Mesendoderm (in vitro differentiated cells): ENCODE measurements at regions not wholly inside any gene's neighbourhood (a gene's known extent, or its start where the extent isn't known, plus 50 kb on each side); places are given as distances from the start of the nearest gene placed in this dataset.
"Not testable (repeated sequence)": the region's sequence is repeated elsewhere in the genome, so short reads cannot be mapped to it uniquely, and the experiment has no call there.

Experiments used
- DNase-seq: peaks from one replicate; pipeline ENCODE4 v3.0.0; 2013
- H2AK5ac ChIP-seq: 2 replicates; pipeline ENCODE4 v1.6.1; 2013; ENCODE audit warnings: low read length, inconsistent platforms
- H2BK120ac ChIP-seq: 2 replicates; pipeline ENCODE4 v1.6.1; 2013; ENCODE audit warnings: low read depth, mild to moderate bottlenecking, low read length, moderate library complexity, mixed read lengths
- H2BK15ac ChIP-seq: replicated peaks from 2 replicates; pipeline ENCODE4 v1.6.1; 2013; ENCODE audit warnings: low read depth, mild to moderate bottlenecking, moderate library complexity
- H2BK5ac ChIP-seq: 2 replicates; pipeline ENCODE4 v1.6.1; 2013; ENCODE audit warnings: low read length, inconsistent platforms
- H3K18ac ChIP-seq: 2 replicates; pipeline ENCODE4 v1.6.1; 2013; ENCODE audit warnings: mild to moderate bottlenecking, low read length, mixed read lengths
- H3K23ac ChIP-seq: one replicate; pipeline ENCODE4 v1.6.1; 2013; ENCODE audit warnings: low read length
- H3K27ac ChIP-seq: 2 replicates; pipeline ENCODE4 v1.5.1; 2013; ENCODE audit warnings: low read depth, mild to moderate bottlenecking, inconsistent platforms, low read length, moderate library complexity
- H3K27me3 ChIP-seq: 2 replicates; pipeline ENCODE4 v1.6.1; 2013; ENCODE audit warnings: low read length, control low read depth, mild to moderate bottlenecking, inconsistent platforms; ENCODE audit not compliant: insufficient read depth, poor library complexity
- H3K36me3 ChIP-seq: 2 replicates; pipeline ENCODE4 v1.6.1; 2013; ENCODE audit warnings: low read length, inconsistent platforms; ENCODE audit not compliant: control insufficient read depth, insufficient read depth
- H3K4ac ChIP-seq: one replicate; pipeline ENCODE4 v1.6.1; 2013; ENCODE audit warnings: low read depth, mild to moderate bottlenecking, low read length, moderate library complexity
- H3K4me1 ChIP-seq: 2 replicates; pipeline ENCODE4 v1.6.1; 2013; ENCODE audit warnings: low read depth, low read length, inconsistent platforms; ENCODE audit not compliant: control insufficient read depth
- H3K4me2 ChIP-seq: 2 replicates; pipeline ENCODE4 v1.6.1; 2013; ENCODE audit warnings: low read length
- H3K4me3 ChIP-seq: 2 replicates; pipeline ENCODE4 v1.5.1; 2013; ENCODE audit warnings: mild to moderate bottlenecking, low read length
- H3K56ac ChIP-seq: one replicate; pipeline ENCODE4 v1.6.1; 2013; ENCODE audit warnings: low read length
- H3K79me1 ChIP-seq: 2 replicates; pipeline ENCODE4 v1.6.1; 2013; ENCODE audit warnings: low read length, inconsistent platforms
- H3K79me2 ChIP-seq: 2 replicates; pipeline ENCODE4 v1.6.1; 2013; ENCODE audit warnings: mild to moderate bottlenecking, low read length; ENCODE audit not compliant: control insufficient read depth, insufficient read depth
- H3K9ac ChIP-seq: 2 replicates; pipeline ENCODE4 v1.6.1; 2013; ENCODE audit warnings: low read length, inconsistent platforms
- H4K5ac ChIP-seq: one replicate; pipeline ENCODE4 v1.6.1; 2013; ENCODE audit warnings: low read length
- H4K8ac ChIP-seq: one replicate; pipeline ENCODE4 v1.6.1; 2013; ENCODE audit warnings: low read depth, mild to moderate bottlenecking, control low read depth, low read length, moderate library complexity
- WGBS: extraction: QIAGEN DNeasy Blood & Tissue Kit; methylation state at CpG from one replicate; pipeline ENCODE4 v1.1.7; 2013; ENCODE audit warnings: low lambda C conversion rate, missing lambda C conversion rate; ENCODE audit not compliant: insufficient coverage; ENCODE audit errors: extremely low coverage; 5-methylcytosine and 5-hydroxymethylcytosine counted together

- Histone ChIP-seq H2AK5ac (no peak overlapping the region), H2BK5ac (no peak overlapping the region), H3K9ac (no peak overlapping the region), H3K27me3 (no peaks in the 10 kb centered on the region), H3K79me1 (no peaks in the 10 kb centered on the region), H3K56ac (no peak overlapping the region), H4K5ac (no peak overlapping the region), H3K27ac (no peak overlapping the region), H2BK120ac (no peak overlapping the region), H3K36me3 (no peaks in the 10 kb centered on the region), H3K79me2 (no peaks in the 10 kb centered on the region), H3K4me2 (no peak overlapping the region), H3K18ac (no peak overlapping the region), H3K4me1 (no peaks in the 10 kb centered on the region), H3K23ac (no peak overlapping the region), H4K8ac (no peak overlapping the region), H3K4ac (no peak overlapping the region), H2BK15ac (no peak overlapping the region), H3K4me3 (no peak overlapping the region)
- WGBS: no CpG with 5 or more reads among the region's 7 CpGs
- no peak for DNase-seq
Observed at GRCh38 chr7:76133164-76133775, 68.4 kb upstream of the SRRM3 start.

- no peaks in the 10 kb centered on the region for H3K36me3 ChIP-seq
- DNase-seq: no peak
- no peak overlapping the region for H2BK5ac ChIP-seq
- no peak overlapping the region for H2BK15ac ChIP-seq
- no peak overlapping the region for H3K4me3 ChIP-seq
- H3K23ac ChIP-seq: no peak overlapping the region
- H3K56ac ChIP-seq: no peak overlapping the region
- no peak overlapping the region for H4K5ac ChIP-seq
- no peak overlapping the region for H3K4me2 ChIP-seq
- H3K9ac ChIP-seq: no peak overlapping the region
- H3K4me1 ChIP-seq: no peaks in the 10 kb centered on the region
- no peak overlapping the region for H3K4ac ChIP-seq
- no peaks in the 10 kb centered on the region for H3K79me1 ChIP-seq
- no peaks in the 10 kb centered on the region for H3K27me3 ChIP-seq
- WGBS: no CpG with 5 or more reads among the region's 3 CpGs
- no peak overlapping the region for H2BK120ac ChIP-seq
- no peaks in the 10 kb centered on the region for H3K79me2 ChIP-seq
- no peak overlapping the region for H3K18ac ChIP-seq
- H4K8ac ChIP-seq: no peak overlapping the region
- H3K27ac ChIP-seq: no peak overlapping the region
- H2AK5ac ChIP-seq: no peak overlapping the region
Observed at GRCh38 chr7:76133839-76134238, 67.9 kb upstream of the SRRM3 start.

GRCh38 chr7:76135263-76135662, 66.4 kb upstream of the SRRM3 start:
- not testable (repeated sequence) for H3K9ac ChIP-seq, H3K4me3 ChIP-seq, H4K8ac ChIP-seq, H3K79me1 ChIP-seq, H2AK5ac ChIP-seq, H3K18ac ChIP-seq, DNase-seq, H2BK5ac ChIP-seq, H3K56ac ChIP-seq, H3K4ac ChIP-seq, H3K4me1 ChIP-seq, H3K4me2 ChIP-seq, H2BK120ac ChIP-seq, H3K27me3 ChIP-seq, H3K27ac ChIP-seq, H3K23ac ChIP-seq, H3K36me3 ChIP-seq, H2BK15ac ChIP-seq, H4K5ac ChIP-seq, H3K79me2 ChIP-seq
- no CpG with 5 or more reads among the region's 2 CpGs for WGBS

- not testable (repeated sequence) for H3K79me2 ChIP-seq, H3K4me1 ChIP-seq, H2BK15ac ChIP-seq, H3K4ac ChIP-seq, H3K79me1 ChIP-seq, DNase-seq, H3K9ac ChIP-seq, H3K23ac ChIP-seq, H2BK5ac ChIP-seq, H3K56ac ChIP-seq, H2BK120ac ChIP-seq, H3K27ac ChIP-seq, H4K5ac ChIP-seq, H3K36me3 ChIP-seq, H3K4me3 ChIP-seq, H3K4me2 ChIP-seq, H4K8ac ChIP-seq, H3K18ac ChIP-seq, H3K27me3 ChIP-seq, H2AK5ac ChIP-seq
- no CpG with 5 or more reads among the region's 7 CpGs for WGBS
Observed at GRCh38 chr7:76138577-76139313, 63.0 kb upstream of the SRRM3 start.

GRCh38 chr7:76139670-76140069, 62.0 kb upstream of the SRRM3 start:
- DNase-seq: no peak
- Histone ChIP-seq H3K79me1 (no peaks in the 10 kb centered on the region), H3K4me3 (no peak overlapping the region), H3K4me2 (no peak overlapping the region), H3K23ac (no peak overlapping the region), H2BK15ac (no peak overlapping the region), H3K27me3 (no peaks in the 10 kb centered on the region), H3K9ac (no peak overlapping the region), H3K36me3 (no peaks in the 10 kb centered on the region), H3K56ac (no peak overlapping the region), H3K4ac (no peak overlapping the region), H3K79me2 (no peaks in the 10 kb centered on the region), H4K5ac (no peak overlapping the region), H3K18ac (no peak overlapping the region), H2BK5ac (no peak overlapping the region), H4K8ac (no peak overlapping the region), H2BK120ac (no peak overlapping the region), H3K4me1 (no peaks in the 10 kb centered on the region), H2AK5ac (no peak overlapping the region), H3K27ac (no peak overlapping the region)
- WGBS: no CpG with 5 or more reads among the region's 1 CpG

GRCh38 chr7:76140259-76140658, 61.4 kb upstream of the SRRM3 start:
- WGBS: no CpG with 5 or more reads among the region's 3 CpGs
- H3K79me1 ChIP-seq: not testable (repeated sequence)

More at GRCh38 chr7:76140259-76140658, 61.4 kb upstream of the SRRM3 start:
- H3K36me3 ChIP-seq, H3K27ac ChIP-seq, H2AK5ac ChIP-seq, H3K56ac ChIP-seq, H3K4ac ChIP-seq, H3K4me3 ChIP-seq, DNase-seq, H2BK120ac ChIP-seq, H4K8ac ChIP-seq, H2BK15ac ChIP-seq, H3K9ac ChIP-seq, H3K27me3 ChIP-seq, H3K23ac ChIP-seq, H3K79me2 ChIP-seq, H2BK5ac ChIP-seq, H4K5ac ChIP-seq, H3K18ac ChIP-seq, H3K4me1 ChIP-seq, H3K4me2 ChIP-seq: not testable (repeated sequence)
